SK-N-SH treated with all-trans-retinoic acid at 6 μM for 48 hours (cell line): ENCODE measurements at regions not wholly inside any gene's neighbourhood (a gene's known extent, or its start where the extent isn't known, plus 50 kb on each side); places are given as distances from the start of the nearest gene placed in this dataset.

Source experiments
- ATAC-seq: fragments of 200-7000 bp; cut with Tn5 transposase; 3 replicates; pipeline ENCODE4 v1.9.1; 2020; ENCODE audit warnings: mild to moderate bottlenecking, moderate library complexity
- ARNTL ChIP-seq: fragments of 450-650 bp; formaldehyde crosslinking; IDR thresholded peaks from 2 replicates; pipeline ENCODE4 v1.5.0; 2020; ENCODE audit warnings: low read depth, mild to moderate bottlenecking, moderate library complexity, borderline replicate concordance
- BACH2 ChIP-seq: fragments of 250-450 bp; sonication (Bioruptor Pico); IDR thresholded peaks from 2 replicates; pipeline ENCODE4 v1.9.0; 2021; ENCODE audit warnings: mild to moderate bottlenecking, borderline replicate concordance
- CREB5 ChIP-seq: fragments of 250-450 bp; sonication (Bioruptor Pico); IDR thresholded peaks from 2 replicates; pipeline ENCODE4 v1.5.1; 2020; ENCODE audit warnings: low read depth, mild to moderate bottlenecking, moderate library complexity
- CSRNP3 ChIP-seq: fragments of 250-450 bp; sonication (Bioruptor Pico); IDR thresholded peaks from 2 replicates; pipeline ENCODE4 v1.5.1; 2021; ENCODE audit warnings: mild to moderate bottlenecking, moderate library complexity
- GLIS3 ChIP-seq: fragments of 250-450 bp; sonication (Bioruptor Pico); IDR thresholded peaks from 2 replicates; pipeline ENCODE4 v1.5.0; 2020; ENCODE audit warnings: mild to moderate bottlenecking, moderate library complexity
- ISL1 ChIP-seq: fragments of 250-450 bp; sonication (Bioruptor Pico); IDR thresholded peaks from 2 replicates; pipeline ENCODE4 v2.1.2; 2022; ENCODE audit warnings: mild to moderate bottlenecking, moderate library complexity
- OSR1 ChIP-seq: fragments of 250-450 bp; sonication (Bioruptor Pico); IDR thresholded peaks from 2 replicates; pipeline ENCODE4 v1.8.0; 2022; ENCODE audit warnings: moderate library complexity, mild to moderate bottlenecking, inconsistent platforms
- POU6F1 ChIP-seq: fragments of 250-450 bp; sonication (Bioruptor Pico); IDR thresholded peaks from 2 replicates; pipeline ENCODE4 v1.8.0; 2021; ENCODE audit warnings: low read depth, mild to moderate bottlenecking, moderate library complexity, borderline replicate concordance
- PPARA ChIP-seq: fragments of 250-450 bp; sonication (Bioruptor Pico); IDR thresholded peaks from 2 replicates; pipeline ENCODE4 v1.5.0; 2020; ENCODE audit warnings: mild to moderate bottlenecking, borderline replicate concordance
- RARB ChIP-seq: fragments of 250-450 bp; sonication (Bioruptor Pico); IDR thresholded peaks from 2 replicates; pipeline ENCODE4 v1.8.0; 2021; ENCODE audit warnings: mild to moderate bottlenecking, moderate library complexity
- SNAI2 ChIP-seq: fragments of 250-450 bp; sonication (Bioruptor Pico); IDR thresholded peaks from 2 replicates; pipeline ENCODE4 v1.5.0; 2020; ENCODE audit warnings: mild to moderate bottlenecking, moderate library complexity
- TCF4 ChIP-seq: fragments of 250-450 bp; sonication (Bioruptor Pico); IDR thresholded peaks from 2 replicates; pipeline ENCODE4 v1.8.0; 2021; ENCODE audit warnings: mild to moderate bottlenecking, moderate library complexity, borderline replicate concordance
- TOX ChIP-seq: fragments of 250-450 bp; sonication (Bioruptor Pico); IDR thresholded peaks from 2 replicates; pipeline ENCODE4 v1.8.0; 2021; ENCODE audit warnings: mild to moderate bottlenecking, moderate library complexity, borderline replicate concordance
- TSHZ2 ChIP-seq: fragments of 250-450 bp; sonication (Bioruptor Pico); IDR thresholded peaks from 2 replicates; pipeline ENCODE4 v1.5.0; 2020; ENCODE audit warnings: mild to moderate bottlenecking, moderate library complexity
- ZC3H10 ChIP-seq: fragments of 250-450 bp; sonication (Bioruptor Pico); IDR thresholded peaks from 2 replicates; pipeline ENCODE4 v1.5.1; 2021; ENCODE audit warnings: mild to moderate bottlenecking, moderate library complexity
- ZFP30 ChIP-seq: fragments of 450-650 bp; formaldehyde crosslinking; IDR thresholded peaks from 2 replicates; pipeline ENCODE4 v1.5.0; 2022; ENCODE audit warnings: mild to moderate bottlenecking, moderate library complexity
- ZNF565 ChIP-seq: fragments of 450-650 bp; formaldehyde crosslinking; conservative IDR thresholded peaks from 2 replicates; pipeline ENCODE4 v1.5.0; 2020; ENCODE audit warnings: low read depth, mild to moderate bottlenecking, moderate library complexity
- ZNF70 ChIP-seq: fragments of 450-650 bp; formaldehyde crosslinking; IDR thresholded peaks from 2 replicates; pipeline ENCODE4 v1.5.0; 2020; ENCODE audit warnings: mild to moderate bottlenecking, moderate library complexity
- ZNF8 ChIP-seq: fragments of 450-650 bp; formaldehyde crosslinking; IDR thresholded peaks from 2 replicates; pipeline ENCODE4 v1.5.0; 2020; ENCODE audit warnings: mild to moderate bottlenecking, moderate library complexity

- no peak for TF ChIP-seq GLIS3
- TF ChIP-seq OSR1 (CRISPR knock-in tag) = no peak
- TF ChIP-seq ZNF565 (CRISPR knock-in tag) = no peak
- no peak for TF ChIP-seq RARB
- no peak for TF ChIP-seq BACH2 (CRISPR knock-in tag)
- no peak for TF ChIP-seq TSHZ2
- TF ChIP-seq ZC3H10 (CRISPR knock-in tag) = no peak
- peak; percentile 84 for ATAC-seq
Observed at GRCh38 chr5:110063640-110064602, 374.2 kb downstream of the MAN2A1 start.

- TF ChIP-seq ZNF565 (CRISPR knock-in tag) = no peak
- no peak for TF ChIP-seq TOX (CRISPR knock-in tag)
- TF ChIP-seq SNAI2 (CRISPR knock-in tag) = no peak
- no peak for TF ChIP-seq TCF4 (CRISPR knock-in tag)
- TF ChIP-seq CREB5 = no peak
- TF ChIP-seq ISL1 (CRISPR knock-in tag) = no peak
- TF ChIP-seq ZNF8 (CRISPR knock-in tag) = no peak
- no peak for TF ChIP-seq ZC3H10 (CRISPR knock-in tag)
- no peak for TF ChIP-seq ZNF70
- TF ChIP-seq ZFP30 (CRISPR knock-in tag) = no peak
- TF ChIP-seq CSRNP3 (CRISPR knock-in tag) = no peak
- TF ChIP-seq PPARA = no peak
- no peak for TF ChIP-seq BACH2 (CRISPR knock-in tag)
- TF ChIP-seq ARNTL (CRISPR knock-in tag) = no peak
- TF ChIP-seq POU6F1 (CRISPR knock-in tag) = no peak
- TF ChIP-seq TSHZ2 = no peak
- no peak; the same call in 2 of the 3 replicates for ATAC-seq
Observed at GRCh38 chr5:110064603-110065268, 375.0 kb downstream of the MAN2A1 start.
